IMR-90 (cell line): ENCODE measurements at regions not wholly inside any gene's neighbourhood (a gene's known extent, or its start where the extent isn't known, plus 50 kb on each side); places are given as distances from the start of the nearest gene placed in this dataset.

Experiments used
- ATAC-seq: fragments of 200-7000 bp; cut with Tn5 transposase; 2 replicates; pipeline ENCODE4 v1.9.1; 2020; ENCODE audit warnings: low read depth, mild to moderate bottlenecking, moderate library complexity
- BruUV-seq: library from RNA; stranded (reverse); fragments of 400-500 nt; replicated peaks from 2 replicates; lab custom pipeline; 2021; lab: Mats Ljungman, UMichigan
- CTCF ChIA-PET: fragments of 300-600 bp; formaldehyde crosslinking; extraction: SDS; loops from one replicate; lab custom pipeline; 2021; ENCODE audit warnings: antibody characterized with exemption; lab: Yijun Ruan, JAX
- POLR2A ChIA-PET: fragments of 300-600 bp; sonication (Branson Sonifier 250); formaldehyde crosslinking; loops from one replicate; lab custom pipeline; 2022; ENCODE audit warnings: antibody characterized with exemption; ENCODE audit not compliant: unreplicated experiment; lab: Charles Lee
- DNase-seq: peaks from one replicate; pipeline ENCODE4 v3.0.0; 2013
- H2AFZ ChIP-seq: replicated peaks from 2 replicates; pipeline ENCODE3; 2013; ENCODE audit warnings: low read length, mild to moderate bottlenecking; ENCODE audit not compliant: poor library complexity
- H2AK5ac ChIP-seq: 2 replicates; pipeline ENCODE4 v1.6.1; 2013; ENCODE audit warnings: low read depth, low read length, inconsistent platforms
- H2AK9ac ChIP-seq: replicated peaks from 2 replicates; pipeline ENCODE3; 2013; ENCODE audit warnings: mild to moderate bottlenecking, low read depth, low read length, moderate library complexity; ENCODE audit not compliant: poor library complexity
- H2BK120ac ChIP-seq: 2 replicates; pipeline ENCODE4 v1.6.1; 2013; ENCODE audit warnings: low read depth, low read length, inconsistent platforms
- H2BK15ac ChIP-seq: 3 replicates; pipeline ENCODE4 v1.6.1; 2013; ENCODE audit warnings: low read depth, low read length, inconsistent platforms
- H2BK20ac ChIP-seq: 2 replicates; pipeline ENCODE4 v1.6.1; 2013; ENCODE audit warnings: low read depth, mild to moderate bottlenecking, inconsistent platforms, low read length, moderate library complexity
- H2BK5ac ChIP-seq: 2 replicates; pipeline ENCODE4 v1.6.1; 2013; ENCODE audit warnings: mild to moderate bottlenecking, low read depth, low read length, inconsistent platforms; ENCODE audit not compliant: poor library complexity, severe bottlenecking
- H3K14ac ChIP-seq: replicated peaks from 2 replicates; pipeline ENCODE4 v1.6.1; 2013; ENCODE audit warnings: low read depth, low read length, inconsistent platforms
- H3K18ac ChIP-seq: 2 replicates; pipeline ENCODE4 v1.6.1; 2013; ENCODE audit warnings: low read depth, low read length, control low read depth
- H3K23ac ChIP-seq: 2 replicates; pipeline ENCODE4 v1.6.1; 2013; ENCODE audit warnings: low read depth, low read length, inconsistent platforms
- H3K27ac ChIP-seq: 2 replicates; pipeline ENCODE4 v1.5.1; 2013; ENCODE audit warnings: mild to moderate bottlenecking, control low read depth, low read length; ENCODE audit not compliant: insufficient read depth
- H3K27me3 ChIP-seq: 2 replicates; pipeline ENCODE4 v1.6.1; 2013; ENCODE audit warnings: low read length; ENCODE audit not compliant: control insufficient read depth, insufficient read depth
- H3K36me3 ChIP-seq: 2 replicates; pipeline ENCODE4 v1.6.1; 2013; ENCODE audit warnings: low read length, mixed read lengths; ENCODE audit not compliant: control insufficient read depth, insufficient read depth
- H3K4ac ChIP-seq: 2 replicates; pipeline ENCODE4 v1.6.1; 2013; ENCODE audit warnings: low read depth, low read length, inconsistent platforms
- H3K4me1 ChIP-seq: 2 replicates; pipeline ENCODE4 v1.6.1; 2013; ENCODE audit warnings: low read length, mixed read lengths; ENCODE audit not compliant: control insufficient read depth, insufficient read depth
- H3K4me2 ChIP-seq: 2 replicates; pipeline ENCODE4 v1.6.1; 2013; ENCODE audit warnings: low read depth, mild to moderate bottlenecking, control low read depth, low read length, moderate library complexity
- H3K4me3 ChIP-seq: 2 replicates; pipeline ENCODE4 v1.5.1; 2013; ENCODE audit warnings: low read depth, mild to moderate bottlenecking, control low read depth, low read length, moderate library complexity; ENCODE audit not compliant: insufficient read depth
- H3K56ac ChIP-seq: 2 replicates; pipeline ENCODE4 v1.6.1; 2013; ENCODE audit warnings: low read length, inconsistent platforms; ENCODE audit not compliant: insufficient read depth; ENCODE audit errors: extremely low read depth
- H3K79me1 ChIP-seq, 2 experiments: 2 replicates each; pipeline ENCODE4 v1.6.1; 2013; ENCODE audit warnings: low read length in 2 of 2, inconsistent platforms in 1 of 2, low read depth in 1 of 2
- H3K9ac ChIP-seq: 2 replicates; pipeline ENCODE4 v1.6.1; 2013; ENCODE audit warnings: low read depth, low read length, control low read depth
- H3K9me1 ChIP-seq: 2 replicates; pipeline ENCODE4 v1.6.1; 2013; ENCODE audit warnings: low read length, inconsistent platforms; ENCODE audit not compliant: insufficient read depth
- H3K9me3 ChIP-seq: 2 replicates; pipeline ENCODE4 v1.6.1; 2013; ENCODE audit warnings: low read length; ENCODE audit not compliant: control insufficient read depth, insufficient read depth
- H4K20me1 ChIP-seq: 2 replicates; pipeline ENCODE4 v1.6.1; 2013; ENCODE audit warnings: low read length, inconsistent platforms; ENCODE audit not compliant: insufficient read depth
- H4K5ac ChIP-seq: 2 replicates; pipeline ENCODE4 v1.6.1; 2013; ENCODE audit warnings: mild to moderate bottlenecking, low read depth, low read length, control low read depth
- H4K8ac ChIP-seq, 2 experiments: 2 replicates each; pipeline ENCODE4 v1.6.1; 2013; ENCODE audit warnings: low read depth in 2 of 2, low read length in 2 of 2, control low read depth in 1 of 2, inconsistent platforms in 1 of 2
- H4K91ac ChIP-seq: 2 replicates; pipeline ENCODE4 v1.6.1; 2013; ENCODE audit warnings: low read depth, low read length, inconsistent platforms; ENCODE audit not compliant: insufficient read depth
- CEBPB ChIP-seq: IDR thresholded peaks from 2 replicates; pipeline ENCODE4 v1.6.1; 2012; ENCODE audit warnings: low read depth, low read length, improper control_type of control experiment
- FOS ChIP-seq: fragments of 150-350 bp; IDR thresholded peaks from 2 replicates; pipeline ENCODE4 v1.6.1; 2016; ENCODE audit warnings: low read depth, low read length
- MAFK ChIP-seq: IDR thresholded peaks from 2 replicates; pipeline ENCODE4 v1.6.1; 2012; ENCODE audit warnings: low read depth, low read length, improper control_type of control experiment
- MAZ ChIP-seq: IDR thresholded peaks from 2 replicates; pipeline ENCODE4 v1.6.1; 2012; ENCODE audit warnings: low read depth, mild to moderate bottlenecking, low read length, improper control_type of control experiment, moderate library complexity, borderline replicate concordance
- MXI1 ChIP-seq: IDR thresholded peaks from 2 replicates; pipeline ENCODE4 v1.6.1; 2012; ENCODE audit warnings: low read depth, mild to moderate bottlenecking, low read length, moderate library complexity, borderline replicate concordance
- NFE2L2 ChIP-seq: fragments of 150-350 bp; IDR thresholded peaks from 2 replicates; pipeline ENCODE4 v1.6.1; 2016; ENCODE audit warnings: low read depth, mild to moderate bottlenecking, low read length
- RAD21 ChIP-seq: IDR thresholded peaks from 2 replicates; pipeline ENCODE4 v1.6.1; 2012; ENCODE audit warnings: low read length, improper control_type of control experiment
- RFX5 ChIP-seq: IDR thresholded peaks from 2 replicates; pipeline ENCODE4 v1.8.0; 2012; ENCODE audit warnings: low read depth, mild to moderate bottlenecking, low read length, moderate library complexity
- SMC3 ChIP-seq: fragments of 150-350 bp; IDR thresholded peaks from 2 replicates; pipeline ENCODE4 v1.6.1; 2016; ENCODE audit warnings: low read depth, mild to moderate bottlenecking, antibody characterized with exemption, low read length, moderate library complexity
- WGBS, 2 experiments: methylation state at CpG; one replicate each; pipeline versions ENCODE4 v1.1.5 to v1.1.7; 2013; ENCODE audit warnings: missing lambda C conversion rate in 2 of 2; ENCODE audit not compliant: insufficient read length in 1 of 2; ENCODE audit errors: extremely low coverage in 2 of 2; 5-methylcytosine and 5-hydroxymethylcytosine counted together
- dilution Hi-C: fragments of 300-500 bp; cut with HindIII; formaldehyde crosslinking; loops from one replicate; pipeline ENCODE4 v1.14.3; 2018; ENCODE audit warnings: low sequenced_read_pairs; ENCODE audit not compliant: unreplicated experiment
- in situ Hi-C: fragments of 300-500 bp; cut with MboI; formaldehyde crosslinking; loops from 3 replicates; pipeline ENCODE4 v1.14.3; 2019; ENCODE audit warnings: low sequenced_read_pairs, inconsistent platforms, mixed read lengths
- intact Hi-C: fragments of 100-400 bp; cut with micrococcal nuclease; formaldehyde crosslinking; loops from 2 replicates; pipeline ENCODE4 v1.10.0; 2022
- TF ChIP-seq, protein P1 (sequence below): fragments of 150-350 bp; IDR thresholded peaks from 2 replicates; pipeline ENCODE4 v1.6.1; 2016; ENCODE audit warnings: low read depth, mild to moderate bottlenecking, low read length, moderate library complexity, borderline replicate concordance
- TF ChIP-seq, protein P2 (sequence below): fragments of 150-350 bp; IDR thresholded peaks from 2 replicates; pipeline ENCODE4 v1.6.1; 2017; ENCODE audit warnings: mild to moderate bottlenecking, antibody characterized with exemption, low read length, low read depth
- TF ChIP-seq, protein P3 (sequence below): conservative IDR thresholded peaks from 2 replicates; pipeline ENCODE4 v1.5.1; 2012; ENCODE audit warnings: mild to moderate bottlenecking, low read depth, low read length, improper control_type of control experiment

DNA sequence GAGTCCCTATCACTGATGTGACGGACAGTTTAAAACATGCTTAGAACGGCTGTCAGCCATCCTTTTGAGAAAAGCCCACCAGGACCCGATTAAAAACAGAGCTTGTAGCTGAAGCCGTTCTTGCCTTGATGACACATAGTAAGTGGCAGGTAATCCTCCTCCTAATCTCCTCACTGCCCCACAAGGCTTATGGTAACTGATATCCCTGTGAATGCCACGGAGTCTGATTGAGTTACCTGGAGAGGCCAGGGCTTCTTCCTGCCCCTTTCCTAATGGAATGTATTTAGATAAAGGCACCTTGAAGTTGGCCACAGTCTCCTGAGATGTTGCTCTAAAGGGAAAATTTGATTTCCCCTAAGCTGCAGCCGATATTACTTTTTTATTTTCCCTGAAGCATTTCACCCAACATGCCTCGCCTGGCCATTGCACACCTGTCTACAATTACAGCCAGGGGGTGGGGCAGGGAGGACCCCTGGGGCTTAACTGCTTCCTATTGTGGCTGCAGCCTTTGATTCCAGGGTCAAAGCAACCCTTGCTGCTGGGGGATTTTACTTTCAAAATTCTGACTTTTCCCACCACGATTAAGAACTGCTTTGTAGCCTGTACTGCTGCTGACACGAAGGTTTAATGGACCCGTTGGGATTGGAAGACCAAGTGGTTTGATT lies 169.0 kb upstream of the GPR26 start:
- ChIA-PET CTCF (no interaction called here), POLR2A (no interaction called here)
- no peak overlapping the region for H4K91ac ChIP-seq
- no peak overlapping the region for H2BK5ac ChIP-seq
- H3K23ac ChIP-seq, result no peak overlapping the region
- no peak overlapping the region for H3K27ac ChIP-seq
- H2AK5ac ChIP-seq, result no peak overlapping the region
- dilution Hi-C loops, result no loop called here
- H3K14ac ChIP-seq, result no peak overlapping the region
- TF ChIP-seq RAD21 (no peak), SMC3 (no peak), MAFK (no peak), MAZ (no peak), MXI1 (no peak), CEBPB (no peak), RFX5 (no peak), NFE2L2 (no peak), FOS (no peak)
- TF ChIP-seq, protein P1, sequence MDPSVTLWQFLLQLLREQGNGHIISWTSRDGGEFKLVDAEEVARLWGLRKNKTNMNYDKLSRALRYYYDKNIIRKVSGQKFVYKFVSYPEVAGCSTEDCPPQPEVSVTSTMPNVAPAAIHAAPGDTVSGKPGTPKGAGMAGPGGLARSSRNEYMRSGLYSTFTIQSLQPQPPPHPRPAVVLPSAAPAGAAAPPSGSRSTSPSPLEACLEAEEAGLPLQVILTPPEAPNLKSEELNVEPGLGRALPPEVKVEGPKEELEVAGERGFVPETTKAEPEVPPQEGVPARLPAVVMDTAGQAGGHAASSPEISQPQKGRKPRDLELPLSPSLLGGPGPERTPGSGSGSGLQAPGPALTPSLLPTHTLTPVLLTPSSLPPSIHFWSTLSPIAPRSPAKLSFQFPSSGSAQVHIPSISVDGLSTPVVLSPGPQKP, result no peak
- TF ChIP-seq, protein P2, sequence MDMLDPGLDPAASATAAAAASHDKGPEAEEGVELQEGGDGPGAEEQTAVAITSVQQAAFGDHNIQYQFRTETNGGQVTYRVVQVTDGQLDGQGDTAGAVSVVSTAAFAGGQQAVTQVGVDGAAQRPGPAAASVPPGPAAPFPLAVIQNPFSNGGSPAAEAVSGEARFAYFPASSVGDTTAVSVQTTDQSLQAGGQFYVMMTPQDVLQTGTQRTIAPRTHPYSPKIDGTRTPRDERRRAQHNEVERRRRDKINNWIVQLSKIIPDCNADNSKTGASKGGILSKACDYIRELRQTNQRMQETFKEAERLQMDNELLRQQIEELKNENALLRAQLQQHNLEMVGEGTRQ, result no peak
- TF ChIP-seq, protein P3, sequence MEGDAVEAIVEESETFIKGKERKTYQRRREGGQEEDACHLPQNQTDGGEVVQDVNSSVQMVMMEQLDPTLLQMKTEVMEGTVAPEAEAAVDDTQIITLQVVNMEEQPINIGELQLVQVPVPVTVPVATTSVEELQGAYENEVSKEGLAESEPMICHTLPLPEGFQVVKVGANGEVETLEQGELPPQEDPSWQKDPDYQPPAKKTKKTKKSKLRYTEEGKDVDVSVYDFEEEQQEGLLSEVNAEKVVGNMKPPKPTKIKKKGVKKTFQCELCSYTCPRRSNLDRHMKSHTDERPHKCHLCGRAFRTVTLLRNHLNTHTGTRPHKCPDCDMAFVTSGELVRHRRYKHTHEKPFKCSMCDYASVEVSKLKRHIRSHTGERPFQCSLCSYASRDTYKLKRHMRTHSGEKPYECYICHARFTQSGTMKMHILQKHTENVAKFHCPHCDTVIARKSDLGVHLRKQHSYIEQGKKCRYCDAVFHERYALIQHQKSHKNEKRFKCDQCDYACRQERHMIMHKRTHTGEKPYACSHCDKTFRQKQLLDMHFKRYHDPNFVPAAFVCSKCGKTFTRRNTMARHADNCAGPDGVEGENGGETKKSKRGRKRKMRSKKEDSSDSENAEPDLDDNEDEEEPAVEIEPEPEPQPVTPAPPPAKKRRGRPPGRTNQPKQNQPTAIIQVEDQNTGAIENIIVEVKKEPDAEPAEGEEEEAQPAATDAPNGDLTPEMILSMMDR, result no peak
- H3K4ac ChIP-seq, result no peak overlapping the region
- H4K5ac ChIP-seq, result no peak overlapping the region
- H3K9ac ChIP-seq, result no peak overlapping the region
- no peak overlapping the region for H3K56ac ChIP-seq
- DNase-seq (no peak), ATAC-seq (no peak)
- H2BK15ac ChIP-seq, result no peak overlapping the region
- no peak overlapping the region for H2AFZ ChIP-seq
- H3K4me1 ChIP-seq, result no peaks in the 10 kb centered on the region
- H3K27me3 ChIP-seq, result no peaks in the 10 kb centered on the region
- H3K36me3 ChIP-seq, result no peaks in the 10 kb centered on the region
- in situ Hi-C loops, result no loop called here
- intact Hi-C loops, result no loop called here
- H3K9me3 ChIP-seq, result peaks cover 36% of the 10 kb centered on the region
- H3K9me1 ChIP-seq, result no peaks in the 10 kb centered on the region
- WGBS, 2 experiments, result no CpG with 5 or more reads among the region's 10 CpGs
- no peaks in the 10 kb centered on the region for H4K20me1 ChIP-seq
- no TSS peak for BruUV-seq
- H3K79me1 ChIP-seq, result no peaks in the 10 kb centered on the region
- H2AK9ac ChIP-seq, result no peak overlapping the region
- H3K4me3 ChIP-seq, result no peak overlapping the region
- H2BK120ac ChIP-seq, result no peak overlapping the region
- no peak overlapping the region for H3K4me2 ChIP-seq
- no peak overlapping the region for H3K18ac ChIP-seq
- H2BK20ac ChIP-seq, result no peak overlapping the region
- H4K8ac ChIP-seq, result no peak overlapping the region
